Prostate gland (tissue), 2 donors: ENCODE measurements at regions not wholly inside any gene's neighbourhood (a gene's known extent, or its start where the extent isn't known, plus 50 kb on each side); places are given as distances from the start of the nearest gene placed in this dataset.

Source experiments
- POLR2A ChIP-seq: fragments of 450-650 bp; IDR thresholded peaks from one replicate; pipeline ENCODE4 v1.6.1; 2016; ENCODE audit warnings: antibody characterized with exemption, mild to moderate bottlenecking
- TF ChIP-seq, protein P1 (sequence below), 4 experiments: fragments of 200-600 bp in 2 of 4; fragments of 450-650 bp in 2 of 4; sonication (generic) in 2 of 4; IDR thresholded peaks; 1 replicate in 3 of 4; 2 replicates in 1 of 4; pipeline ENCODE4 v1.5.1; 2016 to 2019; ENCODE audit warnings: antibody characterized with exemption in 4 of 4, mild to moderate bottlenecking in 2 of 4, moderate library complexity in 2 of 4

GRCh38 chr6:92864966-92865555 is 554.3 kb downstream of the EPHA7 start:
- TF ChIP-seq POLR2A = no peak
- TF ChIP-seq, protein P1, sequence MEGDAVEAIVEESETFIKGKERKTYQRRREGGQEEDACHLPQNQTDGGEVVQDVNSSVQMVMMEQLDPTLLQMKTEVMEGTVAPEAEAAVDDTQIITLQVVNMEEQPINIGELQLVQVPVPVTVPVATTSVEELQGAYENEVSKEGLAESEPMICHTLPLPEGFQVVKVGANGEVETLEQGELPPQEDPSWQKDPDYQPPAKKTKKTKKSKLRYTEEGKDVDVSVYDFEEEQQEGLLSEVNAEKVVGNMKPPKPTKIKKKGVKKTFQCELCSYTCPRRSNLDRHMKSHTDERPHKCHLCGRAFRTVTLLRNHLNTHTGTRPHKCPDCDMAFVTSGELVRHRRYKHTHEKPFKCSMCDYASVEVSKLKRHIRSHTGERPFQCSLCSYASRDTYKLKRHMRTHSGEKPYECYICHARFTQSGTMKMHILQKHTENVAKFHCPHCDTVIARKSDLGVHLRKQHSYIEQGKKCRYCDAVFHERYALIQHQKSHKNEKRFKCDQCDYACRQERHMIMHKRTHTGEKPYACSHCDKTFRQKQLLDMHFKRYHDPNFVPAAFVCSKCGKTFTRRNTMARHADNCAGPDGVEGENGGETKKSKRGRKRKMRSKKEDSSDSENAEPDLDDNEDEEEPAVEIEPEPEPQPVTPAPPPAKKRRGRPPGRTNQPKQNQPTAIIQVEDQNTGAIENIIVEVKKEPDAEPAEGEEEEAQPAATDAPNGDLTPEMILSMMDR (IDR thresholded peaks at IDR 0.05) = no peak
